Nephron (organoid): ENCODE measurements at regions not wholly inside any gene's neighbourhood (a gene's known extent, or its start where the extent isn't known, plus 50 kb on each side); places are given as distances from the start of the nearest gene placed in this dataset.

ENCODE experiments used
- H3K27ac Mint-ChIP-seq, 3 experiments: 2 replicates each; pipeline ENCODE4 v1.8.0; 2020; ENCODE audit warnings: mixed read lengths in 3 of 3, mild to moderate bottlenecking in 2 of 3, moderate library complexity in 1 of 3
- H3K27me3 Mint-ChIP-seq: 2 replicates; pipeline ENCODE4 v1.8.0; 2021; ENCODE audit warnings: low read depth, mild to moderate bottlenecking, moderate library complexity, mixed read lengths
- H3K36me3 Mint-ChIP-seq: 2 replicates; pipeline ENCODE4 v1.8.0; 2020; ENCODE audit warnings: low read depth, mixed read lengths
- H3K4me1 Mint-ChIP-seq: 2 replicates; pipeline ENCODE4 v1.8.0; 2020; ENCODE audit warnings: mixed read lengths
- H3K4me3 Mint-ChIP-seq, 3 experiments: 2 replicates each; pipeline ENCODE4 v1.8.0; 2020; ENCODE audit warnings: mild to moderate bottlenecking in 3 of 3, mixed read lengths in 3 of 3, moderate library complexity in 2 of 3
- H3K9me3 Mint-ChIP-seq: 2 replicates; pipeline ENCODE4 v1.8.0; 2020; ENCODE audit warnings: mixed read lengths
- TF ChIP-seq, protein P1 (sequence below), 3 experiments: fragments of 200-600 bp; sonication (generic); IDR thresholded peaks; one replicate each; pipeline ENCODE4 v1.5.0; 2021; ENCODE audit warnings: antibody characterized with exemption in 3 of 3; ENCODE audit not compliant: unreplicated experiment in 3 of 3

- Mint-ChIP-seq H3K4me1 (no peaks in the 10 kb centered on the region), H3K27me3 (no peaks in the 10 kb centered on the region), H3K9me3 (peaks cover 6% of the 10 kb centered on the region), H3K36me3 (no peaks in the 10 kb centered on the region), H3K4me3 (no peak overlapping the region), H3K27ac (no peak overlapping the region)
- TF ChIP-seq, protein P1, sequence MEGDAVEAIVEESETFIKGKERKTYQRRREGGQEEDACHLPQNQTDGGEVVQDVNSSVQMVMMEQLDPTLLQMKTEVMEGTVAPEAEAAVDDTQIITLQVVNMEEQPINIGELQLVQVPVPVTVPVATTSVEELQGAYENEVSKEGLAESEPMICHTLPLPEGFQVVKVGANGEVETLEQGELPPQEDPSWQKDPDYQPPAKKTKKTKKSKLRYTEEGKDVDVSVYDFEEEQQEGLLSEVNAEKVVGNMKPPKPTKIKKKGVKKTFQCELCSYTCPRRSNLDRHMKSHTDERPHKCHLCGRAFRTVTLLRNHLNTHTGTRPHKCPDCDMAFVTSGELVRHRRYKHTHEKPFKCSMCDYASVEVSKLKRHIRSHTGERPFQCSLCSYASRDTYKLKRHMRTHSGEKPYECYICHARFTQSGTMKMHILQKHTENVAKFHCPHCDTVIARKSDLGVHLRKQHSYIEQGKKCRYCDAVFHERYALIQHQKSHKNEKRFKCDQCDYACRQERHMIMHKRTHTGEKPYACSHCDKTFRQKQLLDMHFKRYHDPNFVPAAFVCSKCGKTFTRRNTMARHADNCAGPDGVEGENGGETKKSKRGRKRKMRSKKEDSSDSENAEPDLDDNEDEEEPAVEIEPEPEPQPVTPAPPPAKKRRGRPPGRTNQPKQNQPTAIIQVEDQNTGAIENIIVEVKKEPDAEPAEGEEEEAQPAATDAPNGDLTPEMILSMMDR (IDR thresholded peaks at IDR 0.05; ENCODE audit: unreplicated experiment in 3 of 3) = no peak
Measured at GRCh38 chrX:51407520-51408409, 75.1 kb downstream of the NUDT10 start.

DNA sequence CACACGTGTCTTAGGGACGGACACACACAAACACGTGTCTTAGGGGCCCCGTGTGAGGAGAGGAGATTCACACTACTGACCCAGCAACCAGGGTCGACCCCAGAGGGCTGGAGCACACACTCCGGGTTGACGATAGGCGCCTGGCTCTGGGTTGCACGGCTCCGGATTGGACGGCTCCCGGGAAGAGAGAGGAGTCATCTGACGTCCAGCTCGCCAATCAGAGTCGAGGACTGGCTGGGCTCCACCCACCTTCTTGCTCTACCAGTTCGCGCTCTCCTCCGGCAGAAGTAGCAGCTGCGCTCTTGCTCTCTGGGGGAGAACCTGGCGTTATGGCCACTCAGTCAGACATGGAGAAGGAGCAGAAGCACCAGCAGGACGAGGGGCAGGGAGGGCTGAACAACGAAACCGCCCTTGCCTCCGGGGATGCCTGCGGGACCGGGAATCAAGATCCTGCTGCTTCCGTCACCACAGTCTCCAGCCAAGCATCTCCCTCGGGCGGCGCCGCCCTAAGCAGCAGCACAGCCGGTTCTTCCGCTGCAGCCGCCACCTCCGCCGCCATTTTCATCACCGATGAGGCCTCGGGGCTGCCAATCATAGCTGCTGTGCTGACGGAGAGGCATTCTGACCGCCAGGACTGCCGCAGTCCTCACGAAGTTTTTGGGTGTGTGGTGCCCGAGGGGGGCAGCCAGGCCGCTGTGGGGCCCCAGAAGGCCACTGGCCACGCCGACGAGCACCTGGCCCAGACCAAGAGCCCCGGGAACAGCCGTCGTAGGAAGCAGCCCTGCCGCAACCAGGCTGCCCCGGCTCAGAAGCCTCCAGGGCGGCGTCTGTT is 74.3 kb downstream of the NUDT10 start:
- TF ChIP-seq, protein P1 (IDR thresholded peaks at IDR 0.05; ENCODE audit: unreplicated experiment in 3 of 3) = no peak
- no peaks in the 10 kb centered on the region for H3K36me3 Mint-ChIP-seq
- peaks cover 6% of the 10 kb centered on the region for H3K9me3 Mint-ChIP-seq
- no peak overlapping the region for H3K27ac Mint-ChIP-seq
- no peak overlapping the region for H3K4me3 Mint-ChIP-seq
- H3K27me3 Mint-ChIP-seq = no peaks in the 10 kb centered on the region
- no peaks in the 10 kb centered on the region for H3K4me1 Mint-ChIP-seq

DNA sequence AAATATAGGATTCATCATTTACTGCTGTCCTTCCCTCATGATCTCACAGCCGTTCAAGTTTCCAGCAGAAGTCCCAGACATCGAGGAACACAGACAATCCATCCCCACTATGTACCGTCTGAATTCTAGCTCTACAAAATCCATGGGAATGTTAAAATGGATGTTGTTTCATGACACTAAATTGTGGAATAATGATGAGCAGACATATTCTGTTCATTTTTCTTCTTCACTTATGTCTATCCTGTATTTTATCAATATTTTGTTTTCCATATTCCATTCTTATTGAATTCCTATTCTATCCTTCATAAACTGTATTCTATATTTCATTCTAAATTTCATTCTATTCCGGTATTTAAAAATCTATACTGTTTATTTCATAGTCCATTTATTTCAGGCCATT is 71.8 kb downstream of the NUDT10 start:
- Mint-ChIP-seq H3K9me3 (peaks cover 6% of the 10 kb centered on the region), H3K27ac (no peak overlapping the region), H3K4me1 (no peaks in the 10 kb centered on the region), H3K36me3 (no peaks in the 10 kb centered on the region), H3K4me3 (no peak overlapping the region), H3K27me3 (no peaks in the 10 kb centered on the region)
- TF ChIP-seq, protein P1 (IDR thresholded peaks at IDR 0.05; ENCODE audit: unreplicated experiment in 3 of 3) = no peak

DNA sequence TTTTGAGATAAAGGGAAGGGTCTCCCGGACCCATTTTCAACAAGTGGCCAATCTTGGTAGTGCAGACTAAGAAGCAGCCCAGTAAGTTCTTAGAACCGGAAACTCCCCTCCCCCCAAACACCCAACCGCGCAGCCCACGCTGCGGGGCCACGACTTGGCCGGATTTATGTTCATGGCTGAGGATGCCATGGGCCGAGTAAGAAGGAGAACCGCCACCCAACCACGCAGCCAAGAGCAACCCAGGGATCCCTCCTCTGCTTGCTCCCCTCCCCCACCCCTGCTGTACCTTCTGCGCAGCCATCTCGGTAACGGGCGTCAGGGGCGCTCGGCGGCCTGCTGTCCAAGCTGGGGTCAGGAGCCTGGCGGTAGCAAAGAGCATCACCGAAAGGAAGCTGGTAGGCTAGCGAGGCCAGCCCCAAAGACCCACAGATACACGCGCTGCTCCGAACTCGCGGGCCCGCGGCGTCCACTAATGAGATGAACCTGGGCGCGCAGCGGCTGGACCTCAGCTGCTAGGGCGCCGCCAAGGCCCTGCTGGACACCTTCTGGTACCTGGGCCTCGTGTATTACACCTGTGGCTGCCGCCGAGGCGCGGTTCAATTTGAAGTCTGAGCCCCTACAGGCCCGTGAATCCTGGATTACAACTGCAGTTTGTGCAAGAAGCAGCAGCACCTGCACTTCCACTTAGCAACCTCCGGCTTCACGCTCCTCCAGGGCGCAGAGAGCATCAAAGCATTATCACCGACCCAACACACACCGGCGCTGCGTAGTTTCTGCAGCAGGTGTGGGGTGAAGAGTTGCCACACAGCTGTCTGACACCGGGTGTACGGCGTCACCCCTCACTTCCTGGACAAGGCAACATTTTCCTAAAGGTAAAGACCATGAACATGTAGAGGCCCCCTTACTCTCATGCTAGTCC is 63.4 kb downstream of the NUDT10 start:
- Mint-ChIP-seq H3K4me1 (no peaks in the 10 kb centered on the region), H3K27me3 (no peaks in the 10 kb centered on the region), H3K27ac (no peak overlapping the region), H3K36me3 (no peaks in the 10 kb centered on the region), H3K9me3 (peaks cover 15% of the 10 kb centered on the region), H3K4me3 (no peak overlapping the region)
- TF ChIP-seq, protein P1 (IDR thresholded peaks at IDR 0.05; ENCODE audit: unreplicated experiment in 3 of 3) = no peak

DNA sequence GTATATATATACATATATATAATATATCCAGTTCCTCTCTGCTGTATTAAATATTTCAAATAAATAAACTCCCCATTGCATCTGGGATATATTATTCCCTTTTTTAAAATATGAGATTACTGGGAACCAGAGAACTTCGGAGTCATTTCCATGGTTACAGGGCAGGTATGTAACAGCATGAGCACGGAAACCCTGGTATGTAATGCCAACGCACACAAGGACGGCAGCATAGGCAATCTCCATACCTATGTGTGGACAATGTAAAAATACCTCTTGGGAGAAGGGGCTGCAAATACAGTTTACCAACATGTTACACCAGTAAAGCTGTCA is 62.8 kb downstream of the NUDT10 start:
- no peaks in the 10 kb centered on the region for H3K27me3 Mint-ChIP-seq
- TF ChIP-seq, protein P1 (IDR thresholded peaks at IDR 0.05; ENCODE audit: unreplicated experiment in 3 of 3) = no peak

More for the DNA sequence above, 62.8 kb downstream of the NUDT10 start:
- H3K27ac Mint-ChIP-seq = no peak overlapping the region
- H3K4me1 Mint-ChIP-seq = no peaks in the 10 kb centered on the region
- no peak overlapping the region for H3K4me3 Mint-ChIP-seq
- H3K9me3 Mint-ChIP-seq = peaks cover 17% of the 10 kb centered on the region
- H3K36me3 Mint-ChIP-seq = no peaks in the 10 kb centered on the region
